GM12878 (cell line): ENCODE measurements at regions not wholly inside any gene's neighbourhood (a gene's known extent, or its start where the extent isn't known, plus 50 kb on each side); places are given as distances from the start of the nearest gene placed in this dataset.

Experiments used
- CHD2 ChIP-seq: IDR thresholded peaks from 2 replicates; pipeline ENCODE4 v1.6.1; 2011; ENCODE audit warnings: low read depth, low read length, improper control_type of control experiment, borderline replicate concordance
- CTCF ChIP-seq, 3 experiments: IDR thresholded peaks in 2 of 3; conservative IDR thresholded peaks in 1 of 3; 2 replicates each; pipeline ENCODE4 v1.5.1; 2011; ENCODE audit warnings: low read depth in 3 of 3, low read length in 3 of 3, mild to moderate bottlenecking in 3 of 3, control low read depth in 2 of 3, moderate library complexity in 2 of 3, inconsistent platforms in 1 of 3, mixed read lengths in 1 of 3; ENCODE audit not compliant: control insufficient read depth in 2 of 3, insufficient read depth in 1 of 3; ENCODE audit errors: extremely low read depth in 1 of 3
- EP300 ChIP-seq, 2 experiments: fragments of 150-350 bp in 1 of 2; IDR thresholded peaks; 2 replicates each; pipeline ENCODE4 v1.6.1; 2011 to 2012; ENCODE audit warnings: low read depth in 2 of 2, low read length in 2 of 2, borderline replicate concordance in 1 of 2, improper control_type of control experiment in 1 of 2, inconsistent platforms in 1 of 2; ENCODE audit not compliant: control insufficient read depth in 1 of 2
- FOXK2 ChIP-seq: fragments of 450-650 bp; IDR thresholded peaks from 2 replicates; pipeline ENCODE4 v1.6.1; 2017; ENCODE audit warnings: mild to moderate bottlenecking, moderate library complexity
- HCFC1 ChIP-seq: fragments of 150-350 bp; IDR thresholded peaks from 2 replicates; pipeline ENCODE4 v1.6.1; 2014; ENCODE audit warnings: low read length
- IKZF2 ChIP-seq, 2 experiments: fragments of 450-650 bp; IDR thresholded peaks; 2 replicates each; pipeline ENCODE4 v1.6.1; 2017; ENCODE audit warnings: mild to moderate bottlenecking in 2 of 2, moderate library complexity in 2 of 2
- JUND ChIP-seq: IDR thresholded peaks from 2 replicates; pipeline ENCODE4 v1.6.1; 2012; ENCODE audit warnings: low read depth, mild to moderate bottlenecking, low read length, improper control_type of control experiment, moderate library complexity
- KDM1A ChIP-seq: fragments of 200-600 bp; sonication (generic); IDR thresholded peaks from 2 replicates; pipeline ENCODE4 v1.6.1; 2016; ENCODE audit warnings: borderline replicate concordance
- POLR2AphosphoS2 ChIP-seq: IDR thresholded peaks from 2 replicates; pipeline ENCODE4 v1.6.1; 2011; ENCODE audit warnings: low read depth, mild to moderate bottlenecking, low read length, improper control_type of control experiment, moderate library complexity
- SP1 ChIP-seq: IDR thresholded peaks from one replicate; pipeline ENCODE4 v1.6.1; 2011; ENCODE audit warnings: low read depth, low read length
- YY1 ChIP-seq: IDR thresholded peaks from 2 replicates; pipeline ENCODE4 v1.6.1; 2011; ENCODE audit warnings: low read depth, mild to moderate bottlenecking, low read length
- ZNF24 ChIP-seq: fragments of 450-650 bp; IDR thresholded peaks from 2 replicates; pipeline ENCODE4 v1.6.1; 2017; ENCODE audit warnings: antibody characterized with exemption, mild to moderate bottlenecking
- TF ChIP-seq, protein P1 (sequence below): IDR thresholded peaks from 2 replicates; pipeline ENCODE4 v1.6.1; 2012; ENCODE audit warnings: low read depth, low read length, improper control_type of control experiment

DNA sequence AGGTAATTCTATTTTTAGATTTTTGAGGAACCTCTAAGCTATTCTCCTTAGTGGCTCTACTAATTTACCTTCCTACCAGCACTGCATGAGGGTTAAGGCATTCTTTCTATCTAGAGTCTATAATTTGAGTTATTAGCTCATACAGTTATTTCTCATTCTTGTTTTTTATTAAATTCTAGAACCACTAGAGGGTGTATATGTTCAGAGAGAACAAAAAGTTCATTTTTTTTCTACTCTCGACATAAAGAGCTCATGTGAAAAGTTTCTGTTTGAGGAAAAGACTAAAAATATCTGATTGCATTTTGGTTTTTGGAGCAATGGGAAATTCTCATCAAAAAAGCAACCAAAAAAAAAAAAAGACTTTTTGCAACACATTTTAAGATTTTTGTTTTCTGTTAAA is 57.0 kb upstream of the LRAT start:
- TF ChIP-seq IKZF2 (IDR thresholded peaks at IDR 0.05) (no peak), ZNF24 (no peak), CTCF (IDR thresholded peaks at IDR 0.05 in 2 of 3, conservative IDR thresholded peaks at IDR 0.05 in 1 of 3; ENCODE audit: control insufficient read depth in 2 of 3, extremely low read depth in 1 of 3, insufficient read depth in 1 of 3, low read depth in 3 of 3, low read length in 3 of 3) (no peak), CHD2 (no peak), JUND (no peak), YY1 (no peak), HCFC1 (no peak), KDM1A (no peak), EP300 (IDR thresholded peaks at IDR 0.05; ENCODE audit: borderline replicate concordance in 1 of 2, control insufficient read depth in 1 of 2, low read depth in 2 of 2, low read length in 2 of 2) (no peak), SP1 (no peak), POLR2AphosphoS2 (no peak), FOXK2 (no peak)
- TF ChIP-seq, protein P1, sequence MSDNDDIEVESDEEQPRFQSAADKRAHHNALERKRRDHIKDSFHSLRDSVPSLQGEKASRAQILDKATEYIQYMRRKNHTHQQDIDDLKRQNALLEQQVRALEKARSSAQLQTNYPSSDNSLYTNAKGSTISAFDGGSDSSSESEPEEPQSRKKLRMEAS, result no peak
